ENCODE measurements at regions not wholly inside any gene's neighbourhood (a gene's known extent, or its start where the extent isn't known, plus 50 kb on each side); places are given as distances from the start of the nearest gene placed in this dataset.

- TF ChIP-seq MLX (CRISPR knock-in tag; IDR thresholded peaks at IDR 0.05) (no peak), ZBTB43 (CRISPR knock-in tag; IDR thresholded peaks at IDR 0.05) (no peak), TEAD1 (CRISPR knock-in tag; IDR thresholded peaks at IDR 0.05) (no peak), USF2 (CRISPR knock-in tag; IDR thresholded peaks at IDR 0.05) (no peak), PREB (CRISPR knock-in tag; IDR thresholded peaks at IDR 0.05; ENCODE audit: borderline replicate concordance) (no peak), ZNF317 (CRISPR knock-in tag; IDR thresholded peaks at IDR 0.05; ENCODE audit: borderline replicate concordance, low read depth) (no peak), ATF1 (CRISPR knock-in tag; IDR thresholded peaks at IDR 0.05) (no peak), ETV6 (CRISPR knock-in tag; IDR thresholded peaks at IDR 0.05) (no peak)
- H3K9me3 Mint-ChIP-seq: peaks cover 39% of the 10 kb centered on the region
- H3K27me3 Mint-ChIP-seq (ENCODE audit: low read depth): peaks cover 5% of the 10 kb centered on the region
Measured at GRCh38 chr16:50442221-50442620, 73.4 kb upstream of the BRD7 start.

GRCh38 chr16:50441486-50442157 lies 72.8 kb upstream of the BRD7 start:
- POLR2A ChIA-PET: interaction anchor here (0.6 kb wide), 2 partner anchors 73 to 183 kb away, joined by 3 read pairs; no protein-coding TSS in a partner anchor
- no peak overlapping the region for H3K27ac Mint-ChIP-seq
- H3K4me1 Mint-ChIP-seq: peaks cover 13% of the 10 kb centered on the region
- peaks cover 31% of the 10 kb centered on the region for H3K36me3 Mint-ChIP-seq
- peaks cover 5% of the 10 kb centered on the region for H3K27me3 Mint-ChIP-seq (ENCODE audit: low read depth)
- ATAC-seq (no peak), DNase-seq (ENCODE audit: low spot score) (no peak)
- CTCF ChIA-PET: interaction anchor here (0.6 to 1.5 kb wide), 3 partner anchors 33 to 223 kb away, joined by 3 read pairs; no protein-coding TSS in a partner anchor
- H3K9me3 Mint-ChIP-seq: peaks cover 39% of the 10 kb centered on the region
- H3K4me3 Mint-ChIP-seq: no peak overlapping the region
- TF ChIP-seq E2F5 (CRISPR knock-in tag; IDR thresholded peaks at IDR 0.05) (no peak), USF2 (CRISPR knock-in tag; IDR thresholded peaks at IDR 0.05) (no peak), KAT7 (CRISPR knock-in tag; IDR thresholded peaks at IDR 0.05; ENCODE audit: borderline replicate concordance) (no peak), JAZF1 (CRISPR knock-in tag; IDR thresholded peaks at IDR 0.05) (no peak), ZBTB43 (CRISPR knock-in tag; IDR thresholded peaks at IDR 0.05) (no peak), HMGXB4 (CRISPR knock-in tag; IDR thresholded peaks at IDR 0.05) (no peak), ARID4B (CRISPR knock-in tag; IDR thresholded peaks at IDR 0.05; ENCODE audit: borderline replicate concordance) (no peak), ZNF317 (CRISPR knock-in tag; IDR thresholded peaks at IDR 0.05; ENCODE audit: borderline replicate concordance, low read depth) (no peak), ETV6 (CRISPR knock-in tag; IDR thresholded peaks at IDR 0.05) (no peak), CTCF (IDR thresholded peaks at IDR 0.05) (no peak)

More at GRCh38 chr16:50442221-50442620, 73.4 kb upstream of the BRD7 start:
- ATAC-seq (no peak), DNase-seq (ENCODE audit: low spot score) (no peak)
- Mint-ChIP-seq H3K4me3 (no peak overlapping the region), H3K4me1 (peaks cover 13% of the 10 kb centered on the region), H3K27ac (no peak overlapping the region), H3K36me3 (peaks cover 31% of the 10 kb centered on the region)
- CTCF ChIA-PET: interaction anchor here (0.6 to 1.5 kb wide), 3 partner anchors 32 to 223 kb away, joined by 3 read pairs; no protein-coding TSS in a partner anchor
- POLR2A ChIA-PET: interaction anchor here (0.6 kb wide), 1 partner anchor 73 kb away, joined by 3 read pairs; no protein-coding TSS in a partner anchor

All from WTC11 (cell line).